Neural cell (in vitro differentiated cells): ENCODE measurements at regions not wholly inside any gene's neighbourhood (a gene's known extent, or its start where the extent isn't known, plus 50 kb on each side); places are given as distances from the start of the nearest gene placed in this dataset.

ENCODE experiments used
- H2AFZ ChIP-seq: fragments of 200-600, 300-800 bp; sonication (generic), shearing (Covaris generic); 2 replicates; pipeline ENCODE4 v1.6.0; 2014; ENCODE audit warnings: low read depth, mild to moderate bottlenecking, antibody characterized with exemption, low read length, moderate library complexity
- H3F3A ChIP-seq: fragments of 200-600 bp; shearing (Covaris generic); 2 replicates; pipeline ENCODE4 v1.6.1; 2016; ENCODE audit warnings: mild to moderate bottlenecking, moderate library complexity, mixed read lengths, antibody characterized with exemption, low read length; ENCODE audit not compliant: insufficient read depth, poor library complexity, severe bottlenecking
- H3K27ac ChIP-seq: fragments of 200-600, 300-800 bp; sonication (generic), shearing (Covaris generic); 2 replicates; pipeline ENCODE4 v1.5.1; 2014; ENCODE audit warnings: mild to moderate bottlenecking, low read length, moderate library complexity
- H3K27me3 ChIP-seq: fragments of 300-800, 200-600 bp; sonication (generic), shearing (Covaris generic); 2 replicates; pipeline ENCODE4 v1.6.0; 2014; ENCODE audit warnings: mild to moderate bottlenecking, low read depth, low read length, moderate library complexity; ENCODE audit not compliant: insufficient read depth
- H3K36me3 ChIP-seq: fragments of 300-800, 200-600 bp; sonication (generic), shearing (Covaris generic); 2 replicates; pipeline ENCODE4 v1.5.1; 2014; ENCODE audit warnings: mild to moderate bottlenecking, antibody characterized with exemption, low read length, moderate library complexity; ENCODE audit not compliant: insufficient read depth
- H3K4me2 ChIP-seq: fragments of 300-800, 200-600 bp; sonication (generic), shearing (Covaris generic); 2 replicates; pipeline ENCODE4 v1.6.0; 2014; ENCODE audit warnings: mild to moderate bottlenecking, low read length
- H3K4me3 ChIP-seq: fragments of 300-800, 200-600 bp; sonication (generic), shearing (Covaris generic); 2 replicates; pipeline ENCODE4 v1.5.1; 2014; ENCODE audit warnings: mild to moderate bottlenecking, low read length, moderate library complexity
- H3K79me2 ChIP-seq: fragments of 200-600 bp; shearing (Covaris generic); replicated peaks from 2 replicates; pipeline ENCODE4 v1.6.0; 2014; ENCODE audit warnings: mild to moderate bottlenecking, low read length, moderate library complexity; ENCODE audit not compliant: insufficient read depth
- H3K9ac ChIP-seq: fragments of 300-800, 200-600 bp; sonication (generic), shearing (Covaris generic); 2 replicates; pipeline ENCODE4 v1.6.1; 2016; ENCODE audit warnings: mild to moderate bottlenecking, low read length, mixed read lengths
- H3K9me2 ChIP-seq: fragments of 200-600 bp; shearing (Covaris generic); 2 replicates; pipeline ENCODE4 v1.6.1; 2016; ENCODE audit warnings: mild to moderate bottlenecking, low read length, mixed read lengths; ENCODE audit not compliant: insufficient read depth
- H3K9me3 ChIP-seq: fragments of 200-600, 300-800 bp; sonication (generic), shearing (Covaris generic); 2 replicates; pipeline ENCODE4 v1.6.1; 2016; ENCODE audit warnings: mild to moderate bottlenecking, mixed run types, low read length, moderate library complexity, mixed read lengths
- H4K20me1 ChIP-seq: fragments of 200-600 bp; shearing (Covaris generic); 2 replicates; pipeline ENCODE4 v1.6.1; 2016; ENCODE audit warnings: mild to moderate bottlenecking, mixed run types; ENCODE audit not compliant: insufficient read depth
- EP300 ChIP-seq: fragments of 450-650 bp; conservative IDR thresholded peaks from 2 replicates; pipeline ENCODE4 v1.6.1; 2014; ENCODE audit warnings: antibody characterized with exemption, mild to moderate bottlenecking, moderate library complexity; ENCODE audit not compliant: poor library complexity, severe bottlenecking
- EZH2 ChIP-seq: fragments of 200-600, 300-800 bp; shearing (Covaris generic), sonication (generic); IDR thresholded peaks from 2 replicates; pipeline ENCODE4 v1.6.1; 2014; ENCODE audit warnings: antibody characterized with exemption, low read length, borderline replicate concordance, mild to moderate bottlenecking; ENCODE audit not compliant: insufficient read depth, poor library complexity, severe bottlenecking
- MXI1 ChIP-seq: fragments of 450-650 bp; conservative IDR thresholded peaks from 2 replicates; pipeline ENCODE4 v1.6.1; 2014; ENCODE audit warnings: antibody characterized with exemption, mild to moderate bottlenecking; ENCODE audit not compliant: poor library complexity, severe bottlenecking
- POLR2AphosphoS5 ChIP-seq: IDR thresholded peaks from 2 replicates; pipeline ENCODE4 v1.6.1; 2012
- RAD21 ChIP-seq: fragments of 450-650 bp; conservative IDR thresholded peaks from 2 replicates; pipeline ENCODE4 v1.6.1; 2014; ENCODE audit warnings: antibody characterized with exemption, mild to moderate bottlenecking, moderate library complexity
- SMC3 ChIP-seq: fragments of 450-650 bp; conservative IDR thresholded peaks from 2 replicates; pipeline ENCODE4 v1.6.1; 2014; ENCODE audit warnings: antibody characterized with exemption, mild to moderate bottlenecking, moderate library complexity; ENCODE audit not compliant: poor library complexity
- TAF1 ChIP-seq: IDR thresholded peaks from 2 replicates; pipeline ENCODE4 v1.6.1; 2012; ENCODE audit warnings: low read depth
- TF ChIP-seq, protein P1 (sequence below): fragments of 450-650 bp; IDR thresholded peaks from 2 replicates; pipeline ENCODE4 v1.5.1; 2014; ENCODE audit warnings: antibody characterized with exemption, mild to moderate bottlenecking, moderate library complexity; ENCODE audit not compliant: poor library complexity, severe bottlenecking
- TF ChIP-seq, protein P2 (sequence below): IDR thresholded peaks from 2 replicates; pipeline ENCODE4 v1.6.1; 2012; ENCODE audit warnings: borderline replicate concordance

DNA sequence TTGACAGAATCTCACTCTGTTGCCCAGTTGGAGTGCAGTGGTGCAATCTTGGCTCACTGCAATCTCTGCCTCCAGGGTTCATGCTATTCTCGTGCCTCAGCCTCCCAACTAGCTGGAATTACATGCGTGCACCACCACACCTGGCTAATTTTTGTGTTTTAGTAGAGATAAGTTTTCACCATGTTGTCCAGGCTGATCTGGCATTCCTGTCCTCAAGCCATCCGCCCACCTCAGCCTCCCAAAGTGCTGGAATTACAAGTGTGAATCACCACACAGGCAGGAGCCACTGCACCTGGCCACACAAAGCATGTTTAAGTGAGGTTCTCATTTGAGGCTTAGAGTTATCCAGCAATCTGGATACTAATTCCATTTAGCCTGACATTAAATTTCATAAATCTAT, 180.9 kb upstream of the GRID2 start:
- Histone ChIP-seq H3K4me2 (no peak overlapping the region), H3K36me3 (no peaks in the 10 kb centered on the region), H3K27ac (no peak overlapping the region), H3K79me2 (no peaks in the 10 kb centered on the region), H4K20me1 (no peaks in the 10 kb centered on the region), H3K9ac (no peak overlapping the region), H3K27me3 (no peaks in the 10 kb centered on the region), H3K9me2 (no peaks in the 10 kb centered on the region), H3K4me3 (no peak overlapping the region), H3F3A (no peaks in the 10 kb centered on the region), H2AFZ (no peak overlapping the region), H3K9me3 (no peaks in the 10 kb centered on the region)
- TF ChIP-seq POLR2AphosphoS5, result no peak
- TF ChIP-seq, protein P1, sequence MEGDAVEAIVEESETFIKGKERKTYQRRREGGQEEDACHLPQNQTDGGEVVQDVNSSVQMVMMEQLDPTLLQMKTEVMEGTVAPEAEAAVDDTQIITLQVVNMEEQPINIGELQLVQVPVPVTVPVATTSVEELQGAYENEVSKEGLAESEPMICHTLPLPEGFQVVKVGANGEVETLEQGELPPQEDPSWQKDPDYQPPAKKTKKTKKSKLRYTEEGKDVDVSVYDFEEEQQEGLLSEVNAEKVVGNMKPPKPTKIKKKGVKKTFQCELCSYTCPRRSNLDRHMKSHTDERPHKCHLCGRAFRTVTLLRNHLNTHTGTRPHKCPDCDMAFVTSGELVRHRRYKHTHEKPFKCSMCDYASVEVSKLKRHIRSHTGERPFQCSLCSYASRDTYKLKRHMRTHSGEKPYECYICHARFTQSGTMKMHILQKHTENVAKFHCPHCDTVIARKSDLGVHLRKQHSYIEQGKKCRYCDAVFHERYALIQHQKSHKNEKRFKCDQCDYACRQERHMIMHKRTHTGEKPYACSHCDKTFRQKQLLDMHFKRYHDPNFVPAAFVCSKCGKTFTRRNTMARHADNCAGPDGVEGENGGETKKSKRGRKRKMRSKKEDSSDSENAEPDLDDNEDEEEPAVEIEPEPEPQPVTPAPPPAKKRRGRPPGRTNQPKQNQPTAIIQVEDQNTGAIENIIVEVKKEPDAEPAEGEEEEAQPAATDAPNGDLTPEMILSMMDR, result no peak
- TF ChIP-seq RAD21, result no peak
- TF ChIP-seq EZH2, result no peak
- TF ChIP-seq, protein P2, sequence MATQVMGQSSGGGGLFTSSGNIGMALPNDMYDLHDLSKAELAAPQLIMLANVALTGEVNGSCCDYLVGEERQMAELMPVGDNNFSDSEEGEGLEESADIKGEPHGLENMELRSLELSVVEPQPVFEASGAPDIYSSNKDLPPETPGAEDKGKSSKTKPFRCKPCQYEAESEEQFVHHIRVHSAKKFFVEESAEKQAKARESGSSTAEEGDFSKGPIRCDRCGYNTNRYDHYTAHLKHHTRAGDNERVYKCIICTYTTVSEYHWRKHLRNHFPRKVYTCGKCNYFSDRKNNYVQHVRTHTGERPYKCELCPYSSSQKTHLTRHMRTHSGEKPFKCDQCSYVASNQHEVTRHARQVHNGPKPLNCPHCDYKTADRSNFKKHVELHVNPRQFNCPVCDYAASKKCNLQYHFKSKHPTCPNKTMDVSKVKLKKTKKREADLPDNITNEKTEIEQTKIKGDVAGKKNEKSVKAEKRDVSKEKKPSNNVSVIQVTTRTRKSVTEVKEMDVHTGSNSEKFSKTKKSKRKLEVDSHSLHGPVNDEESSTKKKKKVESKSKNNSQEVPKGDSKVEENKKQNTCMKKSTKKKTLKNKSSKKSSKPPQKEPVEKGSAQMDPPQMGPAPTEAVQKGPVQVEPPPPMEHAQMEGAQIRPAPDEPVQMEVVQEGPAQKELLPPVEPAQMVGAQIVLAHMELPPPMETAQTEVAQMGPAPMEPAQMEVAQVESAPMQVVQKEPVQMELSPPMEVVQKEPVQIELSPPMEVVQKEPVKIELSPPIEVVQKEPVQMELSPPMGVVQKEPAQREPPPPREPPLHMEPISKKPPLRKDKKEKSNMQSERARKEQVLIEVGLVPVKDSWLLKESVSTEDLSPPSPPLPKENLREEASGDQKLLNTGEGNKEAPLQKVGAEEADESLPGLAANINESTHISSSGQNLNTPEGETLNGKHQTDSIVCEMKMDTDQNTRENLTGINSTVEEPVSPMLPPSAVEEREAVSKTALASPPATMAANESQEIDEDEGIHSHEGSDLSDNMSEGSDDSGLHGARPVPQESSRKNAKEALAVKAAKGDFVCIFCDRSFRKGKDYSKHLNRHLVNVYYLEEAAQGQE, result no peak
- TF ChIP-seq TAF1, result no peak
- no peak for TF ChIP-seq EP300
- TF ChIP-seq MXI1, result no peak
- TF ChIP-seq SMC3, result no peak

DNA sequence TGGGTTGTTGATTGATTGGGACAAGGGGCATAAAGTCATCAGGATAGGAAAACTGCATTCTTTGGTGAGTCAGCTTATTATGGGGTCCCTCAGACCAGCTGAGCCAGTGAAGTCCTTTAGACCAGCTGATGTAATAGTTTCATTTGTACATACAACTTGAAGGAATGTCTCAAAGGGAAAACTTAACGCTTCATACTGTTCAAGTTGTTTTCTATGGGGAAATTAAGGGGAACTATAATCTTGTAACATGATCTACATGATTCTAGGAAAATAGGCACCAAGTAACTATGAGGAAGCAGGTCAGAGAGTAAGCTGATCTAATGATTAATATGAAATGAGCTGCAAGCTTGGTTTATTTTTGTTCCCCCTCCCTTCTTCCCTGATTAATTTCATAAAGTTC, 175.1 kb upstream of the GRID2 start:
- H3K9me2 ChIP-seq, result no peaks in the 10 kb centered on the region
- no peak overlapping the region for H3K4me2 ChIP-seq
- H3K36me3 ChIP-seq, result no peaks in the 10 kb centered on the region
- H3K79me2 ChIP-seq, result no peaks in the 10 kb centered on the region
- H3K4me3 ChIP-seq, result no peak overlapping the region
- H3K27ac ChIP-seq, result no peak overlapping the region
- H2AFZ ChIP-seq, result no peak overlapping the region
- TF ChIP-seq, protein P1, result no peak
- TF ChIP-seq, protein P2, result no peak
- no peak for TF ChIP-seq RAD21
- TF ChIP-seq EZH2, result no peak
- TF ChIP-seq POLR2AphosphoS5, result no peak
- no peak for TF ChIP-seq SMC3
- no peak for TF ChIP-seq EP300
- TF ChIP-seq TAF1, result no peak
- TF ChIP-seq MXI1, result no peak
- H4K20me1 ChIP-seq, result no peaks in the 10 kb centered on the region
- no peaks in the 10 kb centered on the region for H3K9me3 ChIP-seq
- no peak overlapping the region for H3K9ac ChIP-seq
- H3K27me3 ChIP-seq, result no peaks in the 10 kb centered on the region
- no peaks in the 10 kb centered on the region for H3F3A ChIP-seq
